Chondrocyte (in vitro differentiated cells): ENCODE measurements at regions not wholly inside any gene's neighbourhood (a gene's known extent, or its start where the extent isn't known, plus 50 kb on each side); places are given as distances from the start of the nearest gene placed in this dataset.

Source experiments
- DNase-seq: peaks from one replicate; pipeline ENCODE4 v3.0.0; 2021; ENCODE audit warnings: mixed read lengths, low spot score
- H3K27ac Mint-ChIP-seq: one replicate; pipeline ENCODE4 v1.8.0; 2021; ENCODE audit warnings: mild to moderate bottlenecking, moderate library complexity, mixed read lengths; ENCODE audit not compliant: unreplicated experiment
- H3K27me3 Mint-ChIP-seq: 2 replicates; pipeline ENCODE4 v1.8.0; 2021; ENCODE audit warnings: low read depth, mixed read lengths
- H3K36me3 Mint-ChIP-seq: 2 replicates; pipeline ENCODE4 v1.8.0; 2021; ENCODE audit warnings: low read depth, mixed read lengths
- H3K4me1 Mint-ChIP-seq: 2 replicates; pipeline ENCODE4 v1.8.0; 2021; ENCODE audit warnings: low read depth, mild to moderate bottlenecking, mixed read lengths
- H3K4me3 Mint-ChIP-seq: one replicate; pipeline ENCODE4 v1.8.0; 2021; ENCODE audit warnings: mild to moderate bottlenecking, moderate library complexity, mixed read lengths; ENCODE audit not compliant: unreplicated experiment
- H3K9me3 Mint-ChIP-seq: 2 replicates; pipeline ENCODE4 v1.8.0; 2021; ENCODE audit warnings: low read depth, mixed read lengths
- CTCF ChIP-seq: fragments of 200-600 bp; sonication (generic); IDR thresholded peaks from 2 replicates; pipeline ENCODE4 v1.5.0; 2021; ENCODE audit warnings: antibody characterized with exemption, mild to moderate bottlenecking, moderate library complexity

GRCh38 chr9:90090997-90091396 lies 486.2 kb downstream of the GADD45G start:
- TF ChIP-seq CTCF, result no peak
- H3K4me1 Mint-ChIP-seq, result no peaks in the 10 kb centered on the region
- no peak overlapping the region for H3K27ac Mint-ChIP-seq
- peaks cover 7% of the 10 kb centered on the region for H3K9me3 Mint-ChIP-seq
- DNase-seq, result no peak
- no peak overlapping the region for H3K4me3 Mint-ChIP-seq
- H3K36me3 Mint-ChIP-seq, result no peaks in the 10 kb centered on the region
- peaks cover 48% of the 10 kb centered on the region for H3K27me3 Mint-ChIP-seq

DNA sequence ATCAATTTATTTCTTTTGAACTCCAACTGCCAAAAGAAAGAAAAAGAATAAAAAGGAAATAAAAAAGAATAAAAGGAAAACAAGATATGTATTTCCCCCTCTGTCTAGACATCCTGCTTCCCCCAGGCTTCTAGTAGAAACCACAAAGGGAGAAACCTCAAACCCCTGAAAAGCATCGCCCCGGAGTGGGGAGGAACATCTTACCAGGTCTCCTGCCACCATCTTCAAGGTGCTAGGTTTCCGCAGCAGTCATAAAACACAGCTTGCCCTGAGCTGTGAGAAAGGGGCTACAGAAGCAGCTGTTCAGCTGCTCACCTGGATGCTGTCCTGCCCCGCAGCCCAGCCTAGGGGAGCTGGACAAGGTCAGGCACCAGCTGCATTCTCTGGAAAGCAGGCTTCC lies 487.7 kb downstream of the GADD45G start:
- H3K9me3 Mint-ChIP-seq, result peaks cover 7% of the 10 kb centered on the region
- H3K27me3 Mint-ChIP-seq, result peaks cover 52% of the 10 kb centered on the region
- no peak for TF ChIP-seq CTCF
- no peaks in the 10 kb centered on the region for H3K4me1 Mint-ChIP-seq
- H3K36me3 Mint-ChIP-seq, result no peaks in the 10 kb centered on the region
- no peak overlapping the region for H3K4me3 Mint-ChIP-seq
- no peak overlapping the region for H3K27ac Mint-ChIP-seq
- no peak for DNase-seq

- no peak for DNase-seq
- H3K36me3 Mint-ChIP-seq, result no peaks in the 10 kb centered on the region
- H3K27ac Mint-ChIP-seq, result no peak overlapping the region
- no peak overlapping the region for H3K4me3 Mint-ChIP-seq
- H3K27me3 Mint-ChIP-seq, result peaks cover 40% of the 10 kb centered on the region
- no peak for TF ChIP-seq CTCF
- no peaks in the 10 kb centered on the region for H3K9me3 Mint-ChIP-seq
- no peaks in the 10 kb centered on the region for H3K4me1 Mint-ChIP-seq
These were observed 490.9 kb downstream of the GADD45G start for GRCh38 chr9:90095682-90096081.

GRCh38 chr9:90097237-90097636 lies 492.4 kb downstream of the GADD45G start:
- Mint-ChIP-seq H3K27ac (no peak overlapping the region), H3K4me3 (no peak overlapping the region), H3K9me3 (no peaks in the 10 kb centered on the region), H3K4me1 (peaks cover 2% of the 10 kb centered on the region), H3K36me3 (no peaks in the 10 kb centered on the region), H3K27me3 (peaks cover 38% of the 10 kb centered on the region)
- DNase-seq, result no peak
- TF ChIP-seq CTCF, result no peak

DNA sequence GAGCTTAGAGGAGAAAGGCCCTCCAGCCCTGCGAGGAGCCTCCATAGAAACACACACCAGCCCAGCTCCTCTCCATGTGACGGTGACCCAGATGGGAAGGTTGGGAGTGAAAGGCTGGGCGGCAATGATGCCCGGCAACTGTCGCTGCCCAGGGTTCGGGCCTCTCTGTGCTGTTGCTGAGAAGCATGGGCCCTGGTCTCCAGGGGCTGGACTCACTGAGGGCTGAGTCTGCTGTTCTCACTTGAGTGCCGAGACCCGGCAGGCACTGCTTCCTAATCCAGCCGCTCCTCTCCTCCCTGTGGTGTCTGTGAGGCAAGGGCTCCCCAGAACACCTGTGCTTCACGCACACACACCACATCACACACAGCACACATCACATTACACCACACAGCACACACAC lies 493.6 kb downstream of the GADD45G start:
- Mint-ChIP-seq H3K36me3 (no peaks in the 10 kb centered on the region), H3K27ac (no peak overlapping the region), H3K4me3 (no peak overlapping the region), H3K9me3 (no peaks in the 10 kb centered on the region), H3K4me1 (peaks cover 2% of the 10 kb centered on the region), H3K27me3 (peaks cover 27% of the 10 kb centered on the region)
- no peak for DNase-seq
- TF ChIP-seq CTCF, result no peak
